ENCODE measurements at regions not wholly inside any gene's neighbourhood (a gene's known extent, or its start where the extent isn't known, plus 50 kb on each side); places are given as distances from the start of the nearest gene placed in this dataset.

GRCh38 chr18:47345291-47345690 lies 93.8 kb upstream of the SKOR2 start:
- TF ChIP-seq E2F2 (CRISPR knock-in tag; IDR thresholded peaks at IDR 0.05; ENCODE audit: borderline replicate concordance) (no peak), ZBTB4 (CRISPR knock-in tag; IDR thresholded peaks at IDR 0.05; ENCODE audit: borderline replicate concordance) (no peak), ZNF792 (CRISPR knock-in tag; IDR thresholded peaks at IDR 0.05) (no peak), YY1 (IDR thresholded peaks at IDR 0.05; ENCODE audit: insufficient read depth, insufficient replicate concordance, low read depth, low read length) (no peak), MXD4 (CRISPR knock-in tag; IDR thresholded peaks at IDR 0.05) (no peak), SATB2 (CRISPR knock-in tag; IDR thresholded peaks at IDR 0.05) (no peak), PBX2 (CRISPR knock-in tag; IDR thresholded peaks at IDR 0.05) (no peak), BRF2 (CRISPR knock-in tag; IDR thresholded peaks at IDR 0.05) (no peak), TP53 (CRISPR knock-in tag; conservative IDR thresholded peaks at IDR 0.05) (no peak), DRAP1 (CRISPR knock-in tag; IDR thresholded peaks at IDR 0.05) (no peak), CHD4 (IDR thresholded peaks at IDR 0.05; ENCODE audit: borderline replicate concordance, low read length) (no peak), POLR2AphosphoS5 (IDR thresholded peaks at IDR 0.05; ENCODE audit: low read depth, low read length) (no peak), ZFP41 (CRISPR knock-in tag; IDR thresholded peaks at IDR 0.05; ENCODE audit: borderline replicate concordance) (no peak), SSRP1 (CRISPR knock-in tag; IDR thresholded peaks at IDR 0.05) (no peak)
